ENCODE measurements at regions not wholly inside any gene's neighbourhood (a gene's known extent, or its start where the extent isn't known, plus 50 kb on each side); places are given as distances from the start of the nearest gene placed in this dataset.

DNA sequence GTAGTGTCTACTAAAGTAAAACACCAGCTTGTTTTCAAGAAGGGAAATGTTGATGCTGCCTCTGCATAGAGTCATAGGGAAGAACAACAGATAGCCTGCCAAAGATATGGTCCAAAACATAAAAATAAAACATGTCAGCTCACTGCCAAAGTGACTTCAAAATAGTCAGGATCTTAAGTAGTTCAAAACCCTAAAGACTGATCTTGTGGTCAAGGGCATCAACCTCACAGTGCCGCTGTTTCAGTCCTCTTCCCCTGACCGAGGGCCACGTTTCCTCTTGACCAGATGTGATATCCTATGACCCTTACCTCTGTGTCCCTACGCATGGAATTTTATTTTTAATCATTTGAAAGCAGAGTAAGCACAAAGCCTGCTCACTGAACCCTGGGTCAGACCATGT, 104.2 kb upstream of the CNKSR3 start:
- no peak for TF ChIP-seq EZH2 (IDR thresholded peaks at IDR 0.05; ENCODE audit: low read depth)
- TF ChIP-seq, protein P1, sequence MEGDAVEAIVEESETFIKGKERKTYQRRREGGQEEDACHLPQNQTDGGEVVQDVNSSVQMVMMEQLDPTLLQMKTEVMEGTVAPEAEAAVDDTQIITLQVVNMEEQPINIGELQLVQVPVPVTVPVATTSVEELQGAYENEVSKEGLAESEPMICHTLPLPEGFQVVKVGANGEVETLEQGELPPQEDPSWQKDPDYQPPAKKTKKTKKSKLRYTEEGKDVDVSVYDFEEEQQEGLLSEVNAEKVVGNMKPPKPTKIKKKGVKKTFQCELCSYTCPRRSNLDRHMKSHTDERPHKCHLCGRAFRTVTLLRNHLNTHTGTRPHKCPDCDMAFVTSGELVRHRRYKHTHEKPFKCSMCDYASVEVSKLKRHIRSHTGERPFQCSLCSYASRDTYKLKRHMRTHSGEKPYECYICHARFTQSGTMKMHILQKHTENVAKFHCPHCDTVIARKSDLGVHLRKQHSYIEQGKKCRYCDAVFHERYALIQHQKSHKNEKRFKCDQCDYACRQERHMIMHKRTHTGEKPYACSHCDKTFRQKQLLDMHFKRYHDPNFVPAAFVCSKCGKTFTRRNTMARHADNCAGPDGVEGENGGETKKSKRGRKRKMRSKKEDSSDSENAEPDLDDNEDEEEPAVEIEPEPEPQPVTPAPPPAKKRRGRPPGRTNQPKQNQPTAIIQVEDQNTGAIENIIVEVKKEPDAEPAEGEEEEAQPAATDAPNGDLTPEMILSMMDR (conservative IDR thresholded peaks at IDR 0.05): no peak
- Histone ChIP-seq H3K27me3 (ENCODE audit: insufficient read depth, low read depth) (no peaks in the 10 kb centered on the region), H3K79me2 (ENCODE audit: low read depth) (no peaks in the 10 kb centered on the region), H3K27ac (no peak overlapping the region), H3K4me2 (no peak overlapping the region), H3K9me2 (ENCODE audit: insufficient read depth) (no peaks in the 10 kb centered on the region), H3K4me1 (replicated peaks; ENCODE audit: insufficient read depth) (peaks cover 16% of the 10 kb centered on the region), H3F3A (ENCODE audit: insufficient read depth, low read depth) (peaks cover 5% of the 10 kb centered on the region; the same call in 1 of the 2 replicates), H2AFZ (no peak overlapping the region), H3K4me3 (no peak overlapping the region), H4K20me1 (ENCODE audit: insufficient read depth) (no peaks in the 10 kb centered on the region), H3K36me3 (ENCODE audit: low read depth) (no peaks in the 10 kb centered on the region), H3K9me3 (ENCODE audit: insufficient read depth, low read depth) (no peaks in the 10 kb centered on the region)
- DNase-seq: no peak
- POLR2A ChIA-PET (ENCODE audit: unreplicated experiment): no interaction called here
- CTCF ChIA-PET: no interaction called here
- intact Hi-C loops (cut with micrococcal nuclease; ENCODE audit: unreplicated experiment): loop anchor here (5.0 kb wide), 1 partner anchor 457 kb away; no protein-coding TSS in a partner anchor
- no TSS peak for BruUV-seq (replicated peaks)

DNA sequence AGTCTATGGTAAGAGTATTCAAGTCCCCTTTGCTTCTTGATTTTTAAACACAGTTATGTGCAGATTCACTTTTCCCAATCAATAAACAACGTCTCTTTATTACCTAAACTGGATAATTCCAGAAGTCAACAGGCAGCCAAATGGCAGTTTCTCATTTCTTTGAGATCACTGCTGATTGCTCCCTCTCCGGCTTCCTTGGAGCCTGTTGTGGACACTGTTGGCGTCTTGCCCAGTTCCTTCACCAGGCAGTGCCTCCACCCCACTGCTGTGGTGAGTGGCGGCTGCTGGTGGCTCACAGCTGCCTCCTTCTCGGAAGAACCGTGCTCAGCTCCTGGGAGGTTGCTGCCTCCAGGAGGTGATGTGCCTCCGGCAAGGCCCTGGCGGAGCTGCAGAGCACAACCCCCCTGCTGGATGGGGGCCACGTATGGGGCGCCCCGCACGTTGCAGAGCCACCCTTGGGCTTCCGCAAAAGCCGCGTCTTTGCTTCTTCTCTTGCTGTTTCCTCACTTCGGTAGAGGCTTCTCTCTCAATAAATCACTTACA, 105.1 kb upstream of the CNKSR3 start:
- no peaks in the 10 kb centered on the region for H3K9me2 ChIP-seq (ENCODE audit: insufficient read depth)
- no TSS peak for BruUV-seq (replicated peaks)
- ChIA-PET CTCF (no interaction called here), POLR2A (ENCODE audit: unreplicated experiment) (no interaction called here)
- TF ChIP-seq, protein P1 (conservative IDR thresholded peaks at IDR 0.05): no peak
- TF ChIP-seq EZH2 (IDR thresholded peaks at IDR 0.05; ENCODE audit: low read depth): no peak
- H3K4me1 ChIP-seq (replicated peaks; ENCODE audit: insufficient read depth): peaks cover 16% of the 10 kb centered on the region
- peak overlapping the region; percentile 17; the same call in 1 of the 2 replicates for H3K4me2 ChIP-seq
- H3K79me2 ChIP-seq (ENCODE audit: low read depth): no peaks in the 10 kb centered on the region
- intact Hi-C loops (cut with micrococcal nuclease; ENCODE audit: unreplicated experiment): loop anchor here (5.0 kb wide), 1 partner anchor 458 kb away; no protein-coding TSS in a partner anchor
- H3K27ac ChIP-seq: no peak overlapping the region
- no peaks in the 10 kb centered on the region for H3K9me3 ChIP-seq (ENCODE audit: insufficient read depth, low read depth)
- H4K20me1 ChIP-seq (ENCODE audit: insufficient read depth): no peaks in the 10 kb centered on the region
- H3K36me3 ChIP-seq (ENCODE audit: low read depth): no peaks in the 10 kb centered on the region
- no peak overlapping the region for H3K4me3 ChIP-seq
- no peak overlapping the region for H2AFZ ChIP-seq
- peaks cover 5% of the 10 kb centered on the region; the same call in 1 of the 2 replicates for H3F3A ChIP-seq (ENCODE audit: insufficient read depth, low read depth)
- no peaks in the 10 kb centered on the region for H3K27me3 ChIP-seq (ENCODE audit: insufficient read depth, low read depth)
- peak; percentile 57 to 74 for DNase-seq

DNA sequence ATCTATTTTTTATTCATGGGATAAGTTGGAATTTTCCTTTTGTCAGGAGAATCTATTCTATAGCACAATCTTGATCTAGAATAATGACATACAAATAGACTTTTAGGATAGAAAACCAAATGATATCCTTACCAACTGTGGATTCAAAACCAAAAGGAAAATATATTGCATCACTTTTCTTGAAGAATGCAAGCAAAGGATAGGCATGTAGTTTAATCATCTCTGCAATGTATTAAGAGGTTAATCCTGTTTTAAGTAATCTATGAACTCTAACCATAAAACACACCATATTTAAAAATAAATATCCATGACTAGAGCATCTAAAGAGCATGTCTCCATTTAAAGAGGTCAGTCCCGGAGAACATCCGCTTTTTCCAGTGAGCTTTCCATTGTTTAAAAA, 106.7 kb upstream of the CNKSR3 start:
- no peak for TF ChIP-seq EZH2 (IDR thresholded peaks at IDR 0.05; ENCODE audit: low read depth)
- TF ChIP-seq, protein P1 (conservative IDR thresholded peaks at IDR 0.05): no peak
- H3F3A ChIP-seq (ENCODE audit: insufficient read depth, low read depth): peaks cover 5% of the 10 kb centered on the region; the same call in 1 of the 2 replicates
- H3K4me3 ChIP-seq: no peak overlapping the region
- H4K20me1 ChIP-seq (ENCODE audit: insufficient read depth): no peaks in the 10 kb centered on the region
- no peak overlapping the region for H2AFZ ChIP-seq
- no peaks in the 10 kb centered on the region for H3K9me3 ChIP-seq (ENCODE audit: insufficient read depth, low read depth)
- ChIA-PET POLR2A (ENCODE audit: unreplicated experiment) (no interaction called here), CTCF (no interaction called here)
- no TSS peak for BruUV-seq (replicated peaks)
- no peaks in the 10 kb centered on the region for H3K9me2 ChIP-seq (ENCODE audit: insufficient read depth)
- H3K36me3 ChIP-seq (ENCODE audit: low read depth): no peaks in the 10 kb centered on the region
- intact Hi-C loops (cut with micrococcal nuclease; ENCODE audit: unreplicated experiment): loop anchor here (5.0 kb wide), 1 partner anchor 460 kb away; no protein-coding TSS in a partner anchor
- H3K27ac ChIP-seq: no peak overlapping the region
- H3K79me2 ChIP-seq (ENCODE audit: low read depth): no peaks in the 10 kb centered on the region
- no peaks in the 10 kb centered on the region for H3K27me3 ChIP-seq (ENCODE audit: insufficient read depth, low read depth)
- no peak for DNase-seq
- H3K4me2 ChIP-seq: no peak overlapping the region
- H3K4me1 ChIP-seq (replicated peaks; ENCODE audit: insufficient read depth): peaks cover 16% of the 10 kb centered on the region
